BE2C (cell line): ENCODE measurements at regions not wholly inside any gene's neighbourhood (a gene's known extent, or its start where the extent isn't known, plus 50 kb on each side); places are given as distances from the start of the nearest gene placed in this dataset.

Experiments
- DNase-seq: peaks from one replicate; pipeline ENCODE4 v3.0.0-alpha.2; 2020
- H3K27me3 ChIP-seq: fragments of 250-450 bp; sonication (Bioruptor Pico); 2 replicates; pipeline ENCODE4 v1.5.1; 2020; ENCODE audit warnings: mild to moderate bottlenecking
- H3K36me3 ChIP-seq: fragments of 250-450 bp; sonication (Bioruptor Pico); 2 replicates; pipeline ENCODE4 v1.5.1; 2020; ENCODE audit warnings: mild to moderate bottlenecking
- H3K4me1 ChIP-seq: fragments of 250-450 bp; sonication (Bioruptor Pico); 2 replicates; pipeline ENCODE4 v1.5.1; 2020
- H3K4me3 ChIP-seq: 2 replicates; pipeline ENCODE4 v1.5.1; 2011; ENCODE audit warnings: low read depth, low read length
- H3K9me3 ChIP-seq: fragments of 250-450 bp; sonication (Bioruptor Pico); 2 replicates; pipeline ENCODE4 v1.5.1; 2020
- TF ChIP-seq, protein P1 (sequence below): IDR thresholded peaks from 2 replicates; pipeline ENCODE4 v1.5.1; 2012; ENCODE audit warnings: mild to moderate bottlenecking, low read depth, low read length

DNA sequence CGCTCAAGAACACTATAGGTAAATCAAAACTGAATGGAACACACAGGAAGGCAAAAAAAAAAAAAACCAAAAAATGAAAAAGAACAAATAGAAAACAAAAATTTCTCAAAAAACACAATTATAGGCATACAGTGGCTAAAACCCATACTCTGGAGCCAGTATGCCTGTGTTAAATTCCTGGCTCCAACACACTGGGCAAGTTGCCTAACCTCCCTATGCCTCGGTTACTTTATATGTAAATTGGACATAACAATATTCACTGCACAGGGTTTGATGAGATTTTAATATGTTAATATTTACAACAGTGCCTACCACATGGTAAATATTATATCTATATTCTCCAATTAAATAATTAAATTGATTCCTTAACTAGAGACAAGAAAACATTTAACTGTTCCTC lies 217.1 kb downstream of the HTR7 start:
- no peaks in the 10 kb centered on the region for H3K9me3 ChIP-seq
- no peak overlapping the region for H3K4me3 ChIP-seq
- TF ChIP-seq, protein P1, sequence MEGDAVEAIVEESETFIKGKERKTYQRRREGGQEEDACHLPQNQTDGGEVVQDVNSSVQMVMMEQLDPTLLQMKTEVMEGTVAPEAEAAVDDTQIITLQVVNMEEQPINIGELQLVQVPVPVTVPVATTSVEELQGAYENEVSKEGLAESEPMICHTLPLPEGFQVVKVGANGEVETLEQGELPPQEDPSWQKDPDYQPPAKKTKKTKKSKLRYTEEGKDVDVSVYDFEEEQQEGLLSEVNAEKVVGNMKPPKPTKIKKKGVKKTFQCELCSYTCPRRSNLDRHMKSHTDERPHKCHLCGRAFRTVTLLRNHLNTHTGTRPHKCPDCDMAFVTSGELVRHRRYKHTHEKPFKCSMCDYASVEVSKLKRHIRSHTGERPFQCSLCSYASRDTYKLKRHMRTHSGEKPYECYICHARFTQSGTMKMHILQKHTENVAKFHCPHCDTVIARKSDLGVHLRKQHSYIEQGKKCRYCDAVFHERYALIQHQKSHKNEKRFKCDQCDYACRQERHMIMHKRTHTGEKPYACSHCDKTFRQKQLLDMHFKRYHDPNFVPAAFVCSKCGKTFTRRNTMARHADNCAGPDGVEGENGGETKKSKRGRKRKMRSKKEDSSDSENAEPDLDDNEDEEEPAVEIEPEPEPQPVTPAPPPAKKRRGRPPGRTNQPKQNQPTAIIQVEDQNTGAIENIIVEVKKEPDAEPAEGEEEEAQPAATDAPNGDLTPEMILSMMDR, result no peak
- H3K36me3 ChIP-seq, result no peaks in the 10 kb centered on the region
- DNase-seq, result no peak
- no peaks in the 10 kb centered on the region for H3K4me1 ChIP-seq
- no peaks in the 10 kb centered on the region for H3K27me3 ChIP-seq

DNA sequence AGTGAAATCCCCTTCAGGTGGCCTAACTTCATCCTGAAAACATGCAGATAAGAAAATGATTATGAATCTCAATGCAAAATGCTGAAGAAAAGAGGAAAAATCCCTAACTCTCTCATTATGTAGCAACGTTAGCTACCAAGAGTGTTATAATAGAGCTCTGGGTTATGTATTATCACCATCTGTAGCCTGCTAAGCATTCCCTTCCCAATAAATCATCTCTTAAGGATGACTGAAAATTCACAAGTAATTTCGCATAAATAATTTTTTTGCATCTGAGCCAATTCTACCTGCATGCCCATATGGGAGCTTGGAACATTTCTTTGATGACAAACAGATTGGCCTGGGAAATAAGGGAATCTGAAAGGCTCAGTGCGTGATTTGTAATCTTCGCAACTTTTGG lies 216.1 kb downstream of the HTR7 start:
- Histone ChIP-seq H3K4me3 (no peak overlapping the region), H3K27me3 (no peaks in the 10 kb centered on the region), H3K9me3 (no peaks in the 10 kb centered on the region), H3K36me3 (no peaks in the 10 kb centered on the region), H3K4me1 (no peaks in the 10 kb centered on the region)
- TF ChIP-seq, protein P1, result no peak
- DNase-seq, result no peak

DNA sequence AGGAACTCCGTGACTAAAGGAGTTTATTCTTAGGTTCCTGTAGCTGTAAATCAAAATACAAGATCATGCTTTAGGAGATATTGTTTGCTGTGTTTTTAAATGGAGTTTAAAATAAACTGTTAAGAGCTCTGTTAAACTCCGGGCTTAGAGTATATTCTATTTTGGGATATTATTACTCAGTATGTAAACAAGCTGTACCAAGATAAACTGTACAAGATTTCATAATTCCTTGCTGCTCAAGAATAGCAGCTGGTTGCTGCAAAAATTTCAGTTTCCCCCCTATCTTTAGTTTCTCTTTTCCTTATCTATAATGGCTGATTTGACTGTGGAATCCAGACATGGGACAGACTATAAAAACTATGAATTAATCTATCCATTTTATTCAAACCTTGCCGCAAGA lies 215.7 kb downstream of the HTR7 start:
- Histone ChIP-seq H3K4me1 (no peaks in the 10 kb centered on the region), H3K36me3 (no peaks in the 10 kb centered on the region), H3K4me3 (no peak overlapping the region), H3K9me3 (no peaks in the 10 kb centered on the region), H3K27me3 (no peaks in the 10 kb centered on the region)
- no peak for DNase-seq
- TF ChIP-seq, protein P1, result no peak

DNA sequence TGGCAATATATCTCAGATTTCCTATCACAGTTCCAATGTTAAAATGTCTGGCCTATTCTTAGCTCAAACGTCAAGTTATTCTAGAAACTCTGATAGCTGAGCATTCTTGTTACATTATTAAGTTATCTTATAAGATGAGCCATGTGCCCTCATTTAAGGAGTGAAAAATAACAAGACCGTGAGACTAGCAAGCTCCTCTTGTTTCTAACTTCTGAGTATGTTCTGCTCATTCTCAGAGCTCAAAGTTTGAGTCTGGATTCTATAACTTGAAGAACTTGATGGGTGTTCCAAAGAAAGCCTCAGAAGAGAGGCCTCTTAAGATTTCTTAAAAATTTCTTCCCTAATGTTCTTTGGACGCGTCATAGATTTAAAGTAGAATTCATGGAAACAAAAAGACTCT lies 215.2 kb downstream of the HTR7 start:
- H3K9me3 ChIP-seq, result no peaks in the 10 kb centered on the region
- no peaks in the 10 kb centered on the region for H3K27me3 ChIP-seq
- no peak for DNase-seq
- H3K4me3 ChIP-seq, result no peak overlapping the region
- no peaks in the 10 kb centered on the region for H3K36me3 ChIP-seq
- H3K4me1 ChIP-seq, result no peaks in the 10 kb centered on the region
- TF ChIP-seq, protein P1, result no peak

DNA sequence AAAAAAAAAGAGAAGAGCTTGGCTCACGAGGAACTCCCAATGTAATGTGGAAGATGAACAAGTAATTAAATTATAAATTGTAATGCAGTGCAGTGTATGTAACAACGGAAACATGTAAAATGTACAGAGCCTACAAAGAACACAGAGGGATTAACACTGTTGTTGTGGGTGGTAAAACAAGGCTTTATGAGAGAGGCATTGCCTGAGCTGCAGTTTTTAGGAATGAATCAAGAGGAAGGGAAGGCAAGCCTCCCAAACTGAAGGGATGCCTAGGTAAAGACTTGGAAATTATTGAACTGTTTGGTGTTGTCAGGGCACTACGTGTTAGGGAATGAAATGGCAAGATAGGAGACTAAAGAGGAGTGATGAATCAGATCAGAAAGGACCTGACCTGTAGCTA lies 213.7 kb downstream of the HTR7 start:
- no peaks in the 10 kb centered on the region for H3K27me3 ChIP-seq
- no peak overlapping the region for H3K4me3 ChIP-seq
- DNase-seq, result no peak
- no peaks in the 10 kb centered on the region for H3K36me3 ChIP-seq
- H3K9me3 ChIP-seq, result no peaks in the 10 kb centered on the region
- H3K4me1 ChIP-seq, result no peaks in the 10 kb centered on the region
- TF ChIP-seq, protein P1, result no peak

DNA sequence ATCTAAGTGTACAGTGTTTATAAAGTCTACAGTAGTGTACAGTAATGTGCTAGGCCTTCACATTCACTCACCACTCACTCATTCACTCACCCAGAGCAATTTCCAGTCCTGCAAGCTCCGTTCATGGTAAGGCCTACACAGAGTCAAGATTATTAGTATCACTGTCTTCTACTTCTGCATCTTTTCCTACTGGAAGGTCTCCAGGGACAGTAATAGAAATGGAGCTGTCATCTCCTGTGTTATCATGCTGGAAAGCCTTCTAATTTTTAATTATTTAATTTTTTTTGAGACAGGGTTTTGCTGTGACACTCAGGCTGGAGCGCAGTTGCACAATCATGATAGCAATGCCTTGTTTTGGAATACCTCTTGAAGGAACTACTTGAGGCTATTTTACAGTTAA lies 207.0 kb downstream of the HTR7 start:
- no peak overlapping the region for H3K4me3 ChIP-seq
- H3K4me1 ChIP-seq, result no peaks in the 10 kb centered on the region
- no peak for DNase-seq
- TF ChIP-seq, protein P1, result no peak
- H3K9me3 ChIP-seq, result no peaks in the 10 kb centered on the region
- H3K27me3 ChIP-seq, result no peaks in the 10 kb centered on the region
- H3K36me3 ChIP-seq, result no peaks in the 10 kb centered on the region
